GM19328 (cell line): ENCODE measurements at regions not wholly inside any gene's neighbourhood (a gene's known extent, or its start where the extent isn't known, plus 50 kb on each side); places are given as distances from the start of the nearest gene placed in this dataset.

ENCODE experiments used
- ATAC-seq: cut with Tn5 transposase; IDR thresholded peaks from one replicate; pipeline ENCODE4 v1.9.1; 2021; ENCODE audit warnings: mild to moderate bottlenecking, moderate library complexity; ENCODE audit not compliant: unreplicated experiment

DNA sequence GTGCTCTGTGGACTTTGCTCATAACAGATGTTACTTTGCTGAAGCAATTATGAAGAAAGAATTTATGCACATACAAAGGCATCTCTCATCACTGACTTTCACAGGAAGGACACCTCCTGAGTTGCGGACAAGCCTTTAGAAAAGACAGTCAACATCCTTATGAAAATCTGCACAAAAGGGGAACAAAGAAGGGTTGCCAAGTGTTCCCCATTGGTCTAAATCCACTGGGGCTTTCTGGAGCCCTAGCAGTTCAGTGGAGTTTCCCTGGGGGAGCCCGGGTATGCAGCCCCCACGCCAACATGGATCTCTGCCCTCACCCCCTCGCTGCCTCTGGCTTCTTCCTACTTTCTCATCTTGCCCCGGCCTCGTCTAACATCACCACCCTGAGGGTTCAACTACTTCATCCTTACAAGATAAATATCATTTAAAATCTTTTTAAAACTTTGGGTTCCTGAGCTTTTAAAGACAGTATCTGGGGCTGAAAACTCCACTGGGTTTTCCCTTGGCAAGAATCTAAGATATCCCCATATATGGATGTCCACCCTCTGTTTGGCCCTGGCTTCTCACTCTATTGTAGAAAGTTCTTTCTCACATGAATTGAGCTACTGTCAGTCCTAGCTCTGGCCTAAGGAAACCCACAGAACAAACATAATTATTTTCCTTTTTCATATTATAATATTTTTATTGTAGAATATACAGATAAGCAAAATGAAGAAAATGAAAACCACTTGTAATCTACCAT lies 207.9 kb upstream of the RGMA start:
- no peak for ATAC-seq

DNA sequence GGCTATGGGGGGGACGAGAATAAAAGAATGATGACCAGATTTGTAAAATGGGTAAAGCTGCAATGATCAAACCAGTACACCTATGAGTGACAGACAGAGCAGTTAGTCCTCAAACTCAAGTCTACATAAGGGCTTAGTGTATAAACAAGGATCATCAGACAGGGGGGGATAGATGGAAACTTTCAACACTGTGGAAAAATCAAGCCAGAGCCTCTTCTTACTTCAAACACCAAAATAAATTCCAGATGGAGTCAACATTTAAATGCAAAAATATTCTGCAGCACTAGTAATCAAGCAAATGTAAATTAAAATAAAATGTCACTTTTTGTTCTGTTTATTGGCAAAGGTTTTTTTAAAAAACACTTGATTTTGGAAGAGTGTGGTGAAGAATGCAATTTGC lies 205.9 kb upstream of the RGMA start:
- no peak for ATAC-seq

DNA sequence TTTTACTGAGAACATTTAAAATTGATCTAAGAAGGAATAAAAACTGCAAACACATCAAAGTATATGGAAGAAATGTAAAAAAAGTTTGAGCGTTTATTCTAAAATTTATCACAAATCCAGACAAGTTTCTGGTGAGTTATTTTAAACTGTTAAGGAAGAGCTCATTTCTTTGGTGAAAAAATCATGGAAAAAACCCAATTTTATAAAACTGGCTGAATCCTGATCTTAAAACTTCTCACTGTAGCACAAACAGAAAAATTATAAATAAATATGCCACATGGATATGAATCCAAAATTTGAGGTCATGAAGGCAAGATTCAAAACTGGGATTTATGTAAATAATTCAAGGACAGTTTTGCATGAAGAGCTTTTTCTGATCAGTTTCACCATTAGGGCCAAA lies 205.1 kb upstream of the RGMA start:
- no peak for ATAC-seq

DNA sequence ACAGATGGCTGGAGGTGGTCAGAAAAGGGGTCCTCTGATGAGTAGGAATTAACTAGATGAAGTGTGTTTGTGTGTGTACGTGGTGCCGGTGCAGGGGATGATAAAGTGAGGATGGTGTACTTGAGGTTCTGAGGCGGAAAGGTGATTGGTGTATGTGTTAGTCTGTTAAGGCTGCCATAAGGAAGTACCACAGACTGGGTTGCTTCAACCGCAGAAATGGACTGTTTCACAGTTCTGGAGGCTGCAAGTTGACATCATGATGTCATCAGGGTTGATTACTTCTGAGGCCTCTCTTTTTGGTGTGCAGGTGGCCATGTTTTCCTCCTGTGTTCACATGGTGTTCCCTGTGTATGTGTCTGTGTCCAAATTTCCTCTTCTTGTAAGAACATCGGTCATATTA lies 202.4 kb upstream of the RGMA start:
- no peak for ATAC-seq

DNA sequence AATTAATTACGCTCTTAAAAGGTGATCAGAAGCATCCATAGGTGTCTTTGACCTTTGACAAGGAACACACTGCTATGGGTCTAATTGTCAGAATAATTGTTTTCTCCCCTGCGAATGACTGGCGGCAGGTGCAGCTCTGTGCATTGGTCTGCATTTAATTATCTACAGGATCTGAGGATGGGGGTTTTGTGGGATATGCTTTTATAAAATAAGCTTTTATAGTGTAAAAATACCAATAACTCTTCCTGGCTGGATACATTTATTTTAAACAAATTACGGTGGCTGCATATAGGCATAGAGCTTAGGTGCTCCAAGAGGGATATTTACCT lies 201.6 kb upstream of the RGMA start:
- ATAC-seq = no peak

DNA sequence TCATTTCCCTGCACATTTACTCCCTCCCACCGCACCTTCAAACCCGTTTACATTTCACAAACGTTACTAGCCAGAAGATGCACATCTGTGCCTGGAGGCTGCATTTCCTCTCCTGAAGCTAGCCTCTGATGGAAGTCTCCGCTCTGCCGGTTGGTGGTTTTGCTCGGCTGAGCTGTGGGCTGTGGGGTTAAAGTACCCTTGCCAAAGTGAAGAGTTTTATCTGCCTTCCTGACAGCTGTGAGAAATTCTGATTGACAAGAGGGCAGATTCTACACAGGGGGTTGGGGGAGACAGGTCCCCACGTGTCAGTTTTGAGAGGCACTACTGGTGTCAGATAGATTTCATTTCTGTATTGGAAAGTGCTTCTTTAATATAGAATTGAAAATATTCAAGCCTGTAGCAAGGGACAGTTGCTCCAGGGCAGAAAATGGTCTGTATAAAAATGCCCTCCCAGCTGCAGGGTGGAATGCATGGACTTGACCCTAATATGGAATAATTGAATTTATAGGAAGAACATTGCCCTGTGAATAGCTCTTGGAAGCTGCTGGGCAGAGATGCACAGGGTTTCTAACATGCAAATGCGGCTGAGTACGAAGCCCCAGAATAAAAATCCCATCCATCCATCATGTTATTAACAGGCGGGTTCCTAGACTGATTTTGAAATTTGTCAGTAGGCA lies 201.1 kb upstream of the RGMA start:
- ATAC-seq = no peak

DNA sequence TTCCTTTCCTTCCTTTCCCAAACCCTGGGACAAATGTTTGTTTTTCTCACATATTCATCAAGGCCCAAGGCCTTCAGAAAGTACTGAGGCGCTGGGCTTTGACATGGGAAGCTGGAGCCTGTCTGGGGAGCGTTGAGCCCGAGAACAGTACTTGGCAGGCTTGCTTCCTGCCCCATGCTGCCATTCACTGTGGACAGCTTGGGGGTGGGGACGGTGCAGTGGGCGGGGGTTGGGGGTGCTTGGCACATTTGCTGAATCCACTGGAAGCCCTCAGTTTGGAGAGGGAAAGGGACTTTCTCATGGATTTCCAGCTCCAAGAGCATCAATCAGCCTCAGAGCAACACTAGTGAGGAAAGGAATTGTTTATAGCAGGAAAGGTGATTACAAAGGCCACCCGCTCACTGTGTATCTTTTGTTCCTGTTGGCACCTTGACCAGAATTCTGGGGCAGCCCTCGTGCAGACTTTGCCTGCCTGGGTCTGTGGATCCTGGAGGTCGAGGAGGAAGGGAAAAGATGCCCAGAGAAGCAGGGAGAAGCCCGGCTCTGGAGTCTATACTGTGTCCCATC lies 199.8 kb upstream of the RGMA start:
- no peak for ATAC-seq

DNA sequence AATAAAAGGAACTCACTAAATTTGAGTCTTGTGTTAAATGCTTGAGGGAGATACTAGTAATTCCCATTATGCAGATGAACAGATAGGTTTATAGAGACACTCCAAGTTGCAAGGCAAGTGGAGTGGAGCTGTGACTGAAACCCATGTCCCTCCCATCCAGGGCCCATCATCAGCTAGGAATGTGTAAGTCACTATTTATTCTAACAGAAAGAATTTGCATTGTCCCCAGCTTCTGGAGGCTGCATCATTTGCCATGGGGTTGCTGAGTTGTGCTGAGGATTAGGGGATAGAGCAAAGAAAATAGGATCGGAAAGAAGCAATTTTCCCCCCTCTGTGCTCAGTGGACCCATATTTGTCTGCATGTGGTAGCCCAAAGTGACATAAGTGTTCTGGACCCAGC lies 197.4 kb upstream of the RGMA start:
- no peak for ATAC-seq

DNA sequence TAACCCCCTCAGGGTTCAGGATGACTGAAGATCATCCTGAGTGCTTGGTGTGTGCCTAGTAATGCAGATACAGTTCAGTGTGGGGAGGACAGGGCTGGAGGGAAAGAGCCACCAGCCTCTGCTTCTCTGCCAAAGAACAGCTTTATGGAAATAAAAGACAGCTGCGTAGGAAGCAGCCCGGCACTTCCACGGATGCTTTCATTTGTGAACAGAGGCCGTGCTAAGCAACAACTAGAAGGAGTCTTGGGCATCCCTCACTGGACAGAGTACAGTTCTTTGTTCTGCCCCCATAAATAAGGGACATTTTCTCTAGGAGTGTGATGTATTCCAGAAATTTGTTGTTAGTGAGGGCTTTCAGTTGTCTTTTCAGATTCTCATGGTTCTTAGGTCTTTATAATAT lies 194.8 kb upstream of the RGMA start:
- no peak for ATAC-seq

DNA sequence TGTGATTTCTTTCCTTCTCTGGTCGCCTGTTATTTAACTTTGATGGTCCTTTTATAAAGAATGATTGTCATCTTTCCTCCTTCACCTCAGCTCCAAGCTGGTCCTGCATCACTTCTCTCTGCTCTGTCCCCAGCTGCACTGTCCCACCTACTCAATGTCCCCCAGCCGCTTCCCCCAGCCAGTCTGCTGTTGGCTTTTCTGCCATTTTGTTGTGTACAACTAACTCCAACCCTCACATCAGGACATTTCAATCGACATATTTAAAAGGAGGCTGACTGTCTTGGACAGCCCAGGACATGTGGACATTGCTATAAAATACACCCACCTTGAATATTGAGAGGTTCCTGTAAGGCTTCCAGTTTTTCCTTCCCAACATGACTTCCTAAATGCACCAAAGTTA lies 193.8 kb upstream of the RGMA start:
- ATAC-seq = no peak

DNA sequence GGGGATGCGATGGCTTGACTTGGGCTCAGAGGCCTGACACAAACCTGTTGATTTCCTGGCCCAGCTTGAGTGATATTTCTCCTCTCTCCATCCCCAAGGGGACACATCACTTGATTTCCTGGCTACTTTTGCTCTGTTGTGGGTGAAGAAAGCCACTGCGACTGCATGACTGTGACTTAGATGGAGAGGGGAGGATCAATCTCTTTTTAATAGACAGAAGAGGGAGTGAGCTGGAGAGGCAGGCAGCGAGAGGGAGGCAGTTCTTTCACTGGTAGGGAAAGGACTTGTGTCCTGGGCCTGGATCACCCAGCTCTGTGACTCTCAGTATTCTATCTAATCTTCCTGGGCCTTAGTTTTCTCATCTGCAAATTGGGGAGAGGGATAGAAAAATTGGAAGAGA lies 189.8 kb upstream of the RGMA start:
- no peak for ATAC-seq

DNA sequence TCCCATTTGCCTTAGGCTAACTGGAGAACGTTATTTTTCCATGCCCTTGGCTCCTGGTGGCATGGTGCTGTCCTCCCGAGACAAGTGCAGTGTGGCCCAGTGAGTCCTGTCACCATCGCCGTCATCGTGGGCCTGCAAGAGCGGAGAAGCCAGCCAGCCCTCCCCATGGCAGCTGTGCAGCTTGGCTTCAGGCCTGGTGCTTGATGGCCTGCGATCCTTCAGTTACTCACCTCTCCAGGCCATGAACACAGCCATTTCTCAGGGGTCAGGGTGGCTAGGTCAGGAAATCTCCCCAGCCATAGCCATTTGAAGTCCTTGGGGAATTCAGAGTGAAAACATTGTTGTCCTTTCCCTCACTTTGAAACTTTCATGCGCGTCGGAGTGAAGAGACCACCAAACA lies 189.0 kb upstream of the RGMA start:
- ATAC-seq = no peak

DNA sequence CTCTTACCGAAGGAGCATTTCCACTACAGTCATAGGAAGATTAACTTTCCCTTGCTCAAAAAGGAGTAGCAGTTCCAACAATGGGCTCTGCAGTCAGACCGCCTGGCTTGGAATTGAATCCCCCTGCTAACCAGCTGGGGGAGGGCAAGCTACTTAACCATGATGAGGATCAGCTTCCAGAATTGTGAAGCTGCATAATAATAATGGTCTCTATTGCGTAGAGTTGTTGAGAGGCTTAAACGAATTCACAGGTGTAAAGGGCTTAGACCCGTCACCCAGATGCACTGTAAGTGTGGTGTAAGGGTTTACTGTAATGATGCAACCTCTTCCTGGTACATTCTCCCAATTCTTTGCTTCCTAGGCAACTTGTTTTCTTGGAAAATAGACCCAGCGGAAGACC lies 185.2 kb upstream of the RGMA start:
- no peak for ATAC-seq

DNA sequence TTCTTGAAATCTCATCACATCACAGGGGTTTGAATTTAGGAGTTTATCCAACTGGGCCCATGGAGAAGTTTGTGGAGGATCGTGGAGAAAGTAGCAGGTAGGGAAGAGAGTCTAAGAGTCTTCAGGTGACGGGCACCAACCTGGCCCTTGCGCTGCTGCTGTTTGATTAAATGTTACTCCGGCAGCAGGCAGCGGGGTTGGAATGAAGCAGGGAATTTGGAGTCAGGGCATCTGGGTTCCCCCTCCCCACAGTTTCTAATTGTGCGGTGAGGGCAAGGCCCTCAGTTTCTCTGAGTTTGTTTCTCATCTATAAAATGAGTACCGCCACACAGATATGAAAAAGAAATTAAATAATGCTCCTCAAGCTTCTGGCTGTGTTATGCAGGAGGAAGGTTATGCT lies 182.9 kb upstream of the RGMA start:
- ATAC-seq = no peak

DNA sequence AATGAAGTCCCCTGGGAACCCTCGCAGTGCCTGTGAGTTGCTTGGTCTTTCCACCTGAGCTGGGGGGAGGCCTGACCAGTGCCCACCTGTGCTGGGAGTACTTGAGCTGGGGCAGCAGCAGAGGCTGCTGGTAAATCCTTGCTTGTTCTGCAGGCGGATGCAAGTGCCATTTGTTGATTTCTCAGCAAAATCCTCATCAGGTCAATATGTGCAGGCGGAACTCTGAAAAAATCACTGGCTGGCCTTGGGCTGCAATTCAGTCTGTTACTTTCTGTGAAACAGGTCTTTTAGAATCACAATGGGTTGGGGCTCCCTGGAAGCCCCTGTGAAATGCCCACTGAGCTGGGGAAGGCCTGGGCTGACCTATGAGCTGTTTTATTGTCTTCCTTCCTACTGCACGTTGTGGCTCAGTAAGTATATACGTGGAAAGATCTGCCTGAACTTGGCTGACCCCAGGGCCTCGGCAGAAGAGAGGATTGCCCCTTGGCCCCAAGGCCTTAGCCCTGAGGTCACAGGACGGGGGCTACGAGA lies 182.0 kb upstream of the RGMA start:
- ATAC-seq = no peak

DNA sequence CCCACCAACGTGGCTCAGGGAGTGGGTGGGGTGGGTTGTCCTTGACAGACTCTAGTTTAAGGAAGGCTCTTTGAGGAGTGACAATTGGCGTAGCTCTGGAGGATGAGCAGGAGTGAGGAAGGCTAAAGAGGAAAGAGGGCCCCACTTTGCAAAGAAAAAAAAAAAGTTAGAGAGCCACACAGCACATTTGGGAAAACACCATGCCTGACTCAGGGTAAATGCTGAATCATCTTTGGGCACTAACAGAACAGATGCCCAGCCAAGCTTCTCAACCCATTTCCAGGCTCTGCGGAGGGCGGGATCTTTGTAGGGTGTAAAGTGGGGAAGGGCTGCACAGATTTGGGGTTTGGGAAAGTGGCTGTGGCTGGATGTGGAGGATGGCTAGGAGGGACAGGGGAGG lies 179.1 kb upstream of the RGMA start:
- ATAC-seq = no peak

DNA sequence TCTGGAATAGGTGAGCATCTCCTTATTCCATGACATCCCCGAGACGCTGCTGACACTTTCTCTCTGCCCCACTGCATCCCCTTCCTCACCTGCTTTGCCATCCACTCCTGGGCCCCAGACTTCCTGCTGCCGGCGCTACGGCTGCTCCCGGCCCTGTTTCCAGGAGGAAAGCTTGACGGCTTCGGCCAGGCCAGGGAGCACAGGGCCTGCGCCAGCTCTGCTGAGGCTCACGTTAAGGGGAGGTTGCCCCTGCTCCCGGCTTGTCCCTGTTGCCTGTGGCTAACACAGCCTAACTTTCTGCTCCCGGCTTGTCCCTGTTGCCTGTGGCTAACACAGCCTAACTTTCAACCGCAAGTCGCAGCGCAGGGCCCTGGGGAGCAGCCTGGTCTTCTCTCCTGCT lies 177.3 kb upstream of the RGMA start:
- ATAC-seq = no peak

DNA sequence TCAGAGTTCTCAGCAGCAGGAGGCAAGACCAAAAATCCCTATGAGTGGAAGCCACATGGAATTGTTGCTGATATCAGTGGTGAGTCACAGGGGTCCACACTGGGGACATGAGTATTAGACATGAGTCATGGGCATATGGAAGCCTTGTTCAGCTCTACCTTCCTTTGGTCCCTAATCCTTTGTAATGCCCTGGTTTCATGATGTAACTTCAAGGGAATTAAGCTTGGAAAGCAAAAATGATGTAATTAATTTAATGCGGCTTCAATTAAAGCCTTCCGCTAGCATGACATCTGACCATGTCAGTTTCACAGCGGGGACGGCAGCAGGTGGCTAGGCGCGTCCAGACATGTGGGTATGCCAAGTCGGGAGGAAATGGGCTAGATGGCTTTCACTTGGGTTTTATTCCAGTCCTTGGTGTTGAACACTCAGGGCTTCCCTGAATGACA lies 176.1 kb upstream of the RGMA start:
- ATAC-seq = no peak

DNA sequence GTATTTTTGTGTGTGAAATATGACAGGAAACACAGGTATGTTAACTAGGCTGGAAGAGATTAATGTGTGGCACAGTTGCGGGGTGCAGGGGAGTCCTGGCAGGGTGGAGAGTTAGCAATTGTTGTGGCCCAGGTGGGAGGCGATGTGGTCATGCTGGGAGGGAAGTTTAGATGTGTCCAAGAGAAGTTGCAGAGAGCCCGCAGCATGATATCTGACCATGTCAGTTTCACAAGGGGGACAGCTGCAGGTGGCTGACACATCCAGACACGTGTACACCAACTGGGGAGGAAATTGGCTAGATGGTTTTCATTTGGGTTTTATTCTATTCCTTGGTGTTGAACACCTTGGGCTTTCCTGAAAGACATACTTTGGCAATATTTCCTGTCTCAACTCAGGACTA lies 172.8 kb upstream of the RGMA start:
- ATAC-seq = no peak

DNA sequence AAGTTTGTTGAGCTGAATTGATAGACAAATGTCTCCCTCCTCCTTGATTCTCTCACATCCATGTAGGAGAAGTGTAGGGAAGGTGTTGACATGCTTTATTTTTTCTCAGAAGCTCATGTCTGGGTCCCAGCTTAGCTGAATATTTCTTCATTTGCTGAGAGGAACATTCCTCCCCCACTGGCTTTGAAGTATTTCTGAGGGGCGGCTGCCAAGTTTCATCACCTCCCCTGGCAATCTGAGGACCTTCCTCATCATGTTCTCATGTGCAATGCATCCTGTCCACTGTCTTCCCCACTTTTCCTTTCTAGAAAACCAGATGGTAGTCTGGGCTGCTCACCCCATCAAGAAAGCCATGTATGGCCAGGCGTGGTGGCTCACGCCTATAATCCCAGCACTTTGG lies 168.9 kb upstream of the RGMA start:
- no peak for ATAC-seq

DNA sequence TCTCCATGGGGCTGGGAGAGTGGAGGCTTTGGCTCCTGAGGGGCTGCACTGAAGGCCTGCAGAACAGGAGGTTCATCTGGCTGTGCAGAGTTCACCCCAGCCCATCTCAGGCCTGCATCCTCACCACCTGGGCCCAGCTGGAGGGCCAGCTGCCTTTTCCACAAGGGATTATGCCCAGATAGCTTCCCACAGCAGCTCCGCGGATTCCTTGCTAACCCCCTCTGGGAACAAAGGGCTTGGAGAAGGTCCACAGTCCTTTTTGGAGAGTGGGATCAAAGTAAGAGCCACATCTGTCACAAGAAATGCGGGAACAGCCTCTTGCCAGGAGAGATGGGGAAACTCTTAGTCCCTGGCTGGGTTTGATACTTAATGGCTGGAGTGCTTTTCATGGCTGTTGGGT lies 164.7 kb upstream of the RGMA start:
- no peak for ATAC-seq

DNA sequence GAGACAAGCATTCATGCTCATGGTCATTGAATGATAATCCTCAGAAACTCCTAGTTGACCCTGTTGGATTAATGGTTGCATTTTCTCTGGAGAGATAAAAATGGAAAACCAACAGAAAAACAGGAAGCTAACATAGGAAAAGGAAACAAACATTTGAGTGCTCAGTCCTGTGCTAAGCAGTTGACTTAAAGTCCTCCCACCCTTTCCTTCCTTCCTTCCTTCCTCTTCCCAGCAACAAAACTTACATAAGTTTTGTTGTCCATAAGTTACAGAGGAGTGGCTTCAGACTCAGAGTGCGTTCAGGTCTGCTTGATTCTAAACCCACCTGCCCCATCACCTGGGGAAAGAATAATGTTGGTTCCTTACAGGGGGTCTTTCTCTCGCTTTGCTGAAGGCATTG lies 163.8 kb upstream of the RGMA start:
- no peak for ATAC-seq
